ENCODE measurements at regions not wholly inside any gene's neighbourhood (a gene's known extent, or its start where the extent isn't known, plus 50 kb on each side); places are given as distances from the start of the nearest gene placed in this dataset.

DNA sequence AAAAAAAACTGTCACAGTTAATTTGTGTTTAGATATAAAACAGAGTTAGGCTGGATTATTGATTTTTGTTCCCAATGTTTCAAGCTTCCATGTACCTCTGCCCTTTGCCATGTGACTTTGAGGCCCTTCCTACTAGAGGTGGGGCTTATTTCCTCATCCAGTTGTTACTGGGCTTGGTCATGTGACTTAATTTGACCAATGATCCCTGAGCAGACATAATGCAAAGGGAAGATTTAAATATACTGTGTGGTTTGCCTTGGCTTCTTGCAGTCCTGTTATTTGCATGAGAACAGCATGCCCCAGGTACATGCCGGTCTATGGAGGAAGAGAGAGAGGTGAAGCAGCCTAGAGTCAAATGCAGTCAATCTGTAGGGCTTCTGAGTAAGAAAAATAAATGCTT lies 347.0 kb downstream of the MIAT start:
- intact Hi-C loops (cut with DNase I): no loop called here
- Histone ChIP-seq H3K27ac (no peak overlapping the region), H3K27me3 (peaks cover 11% of the 10 kb centered on the region), H3K36me3 (replicated peaks in 1 of 2) (no peaks in the 10 kb centered on the region), H3K9me3 (replicated peaks in 1 of 3) (no peaks in the 10 kb centered on the region), H3K4me3 (no peak overlapping the region), H3K4me1 (replicated peaks in 1 of 2) (no peaks in the 10 kb centered on the region)
- no peak for DNase-seq
- TF ChIP-seq POLR2A (IDR thresholded peaks at IDR 0.05): no peak
- TF ChIP-seq, protein P1, sequence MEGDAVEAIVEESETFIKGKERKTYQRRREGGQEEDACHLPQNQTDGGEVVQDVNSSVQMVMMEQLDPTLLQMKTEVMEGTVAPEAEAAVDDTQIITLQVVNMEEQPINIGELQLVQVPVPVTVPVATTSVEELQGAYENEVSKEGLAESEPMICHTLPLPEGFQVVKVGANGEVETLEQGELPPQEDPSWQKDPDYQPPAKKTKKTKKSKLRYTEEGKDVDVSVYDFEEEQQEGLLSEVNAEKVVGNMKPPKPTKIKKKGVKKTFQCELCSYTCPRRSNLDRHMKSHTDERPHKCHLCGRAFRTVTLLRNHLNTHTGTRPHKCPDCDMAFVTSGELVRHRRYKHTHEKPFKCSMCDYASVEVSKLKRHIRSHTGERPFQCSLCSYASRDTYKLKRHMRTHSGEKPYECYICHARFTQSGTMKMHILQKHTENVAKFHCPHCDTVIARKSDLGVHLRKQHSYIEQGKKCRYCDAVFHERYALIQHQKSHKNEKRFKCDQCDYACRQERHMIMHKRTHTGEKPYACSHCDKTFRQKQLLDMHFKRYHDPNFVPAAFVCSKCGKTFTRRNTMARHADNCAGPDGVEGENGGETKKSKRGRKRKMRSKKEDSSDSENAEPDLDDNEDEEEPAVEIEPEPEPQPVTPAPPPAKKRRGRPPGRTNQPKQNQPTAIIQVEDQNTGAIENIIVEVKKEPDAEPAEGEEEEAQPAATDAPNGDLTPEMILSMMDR (IDR thresholded peaks at IDR 0.05): no peak
- whole genome bisulfite sequencing, 4 donors: 44 to 68% (median 55%) methylated on average over 1 of the region's 1 CpG

DNA sequence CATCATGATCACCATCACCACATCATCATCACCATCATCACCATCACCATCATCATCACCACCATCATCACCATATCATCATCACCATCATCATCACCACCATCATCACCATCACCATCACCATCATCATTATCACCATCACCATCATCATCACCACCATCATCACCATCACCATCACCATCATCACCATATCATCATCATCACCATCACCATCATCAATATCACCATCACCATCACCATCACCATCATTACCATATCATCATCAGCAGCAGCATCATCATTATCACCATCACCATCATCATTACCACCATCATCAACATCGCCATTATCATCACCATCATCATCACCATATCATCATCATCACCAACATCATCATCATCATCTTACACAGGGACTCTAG lies 351.1 kb downstream of the MIAT start:
- H3K9me3 ChIP-seq (replicated peaks in 1 of 3): no peaks in the 10 kb centered on the region
- H3K27me3 ChIP-seq: peaks cover 11% of the 10 kb centered on the region
- no peak overlapping the region for H3K27ac ChIP-seq
- H3K4me1 ChIP-seq (replicated peaks in 1 of 2): no peaks in the 10 kb centered on the region
- intact Hi-C loops (cut with DNase I): no loop called here
- 79 to 91% (median 85%) methylated on average over 1 of the region's 1 CpG for WGBS, 4 donors
- H3K36me3 ChIP-seq (replicated peaks in 1 of 2): no peaks in the 10 kb centered on the region
- no peak for DNase-seq
- TF ChIP-seq, protein P1 (IDR thresholded peaks at IDR 0.05): no peak
- no peak for TF ChIP-seq POLR2A (IDR thresholded peaks at IDR 0.05)
- no peak overlapping the region for H3K4me3 ChIP-seq

DNA sequence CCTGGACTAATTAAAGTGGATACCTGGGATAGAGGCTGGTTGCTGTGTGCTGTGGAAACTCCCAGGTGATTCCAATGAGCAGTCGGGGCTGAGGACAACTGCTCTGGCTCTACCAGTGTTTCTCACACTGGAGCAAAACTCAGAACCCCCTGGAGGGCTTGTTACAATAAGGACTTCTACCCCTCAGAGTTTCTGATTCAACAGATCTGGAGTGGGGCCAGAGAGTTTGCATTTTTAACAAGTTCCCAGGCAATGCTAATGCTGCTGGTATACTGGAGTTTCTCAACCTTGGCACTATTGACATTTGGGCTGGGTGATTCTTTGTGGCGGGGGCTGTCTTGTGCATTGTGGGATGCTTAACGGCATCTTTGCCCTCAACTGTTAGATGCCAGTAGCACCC lies 353.7 kb downstream of the MIAT start:
- intact Hi-C loops (cut with DNase I): no loop called here
- TF ChIP-seq, protein P1 (IDR thresholded peaks at IDR 0.05): no peak
- no peak for TF ChIP-seq POLR2A (IDR thresholded peaks at IDR 0.05)
- Histone ChIP-seq H3K27ac (no peak overlapping the region), H3K4me1 (replicated peaks in 1 of 2) (no peaks in the 10 kb centered on the region), H3K4me3 (no peak overlapping the region), H3K27me3 (peaks cover 4% of the 10 kb centered on the region), H3K36me3 (replicated peaks in 1 of 2) (no peaks in the 10 kb centered on the region), H3K9me3 (replicated peaks in 1 of 3) (no peaks in the 10 kb centered on the region)
- no peak for DNase-seq
- 73 to 91% (median 82%) methylated on average over 2 to 3 of the region's 3 CpGs for WGBS, 4 donors

DNA sequence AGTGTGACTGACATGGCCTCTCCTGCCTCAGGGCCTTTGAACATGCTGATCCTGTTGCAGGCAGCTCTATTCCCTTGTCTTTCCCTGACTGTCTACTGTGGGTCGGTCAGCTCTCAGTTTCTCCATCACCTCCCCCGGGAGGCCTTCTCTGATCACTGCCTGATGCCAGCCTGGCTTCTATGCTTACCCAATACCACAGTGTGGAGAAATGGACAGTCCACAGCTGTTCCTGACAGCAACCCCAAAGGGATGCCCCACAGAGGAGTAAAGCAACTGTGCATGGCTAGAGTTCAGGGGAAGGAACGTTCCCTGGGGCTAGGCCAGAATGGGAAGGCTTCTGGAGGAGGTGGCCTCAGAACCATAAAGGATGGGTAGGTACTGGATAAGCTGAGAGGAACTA lies 354.3 kb downstream of the MIAT start:
- Histone ChIP-seq H3K27me3 (peaks cover 4% of the 10 kb centered on the region), H3K9me3 (replicated peaks in 1 of 3) (no peaks in the 10 kb centered on the region), H3K36me3 (replicated peaks in 1 of 2) (no peaks in the 10 kb centered on the region), H3K27ac (no peak overlapping the region), H3K4me3 (no peak overlapping the region), H3K4me1 (replicated peaks in 1 of 2) (no peaks in the 10 kb centered on the region)
- intact Hi-C loops (cut with DNase I): no loop called here
- TF ChIP-seq, protein P1 (IDR thresholded peaks at IDR 0.05): no peak
- no peak for TF ChIP-seq POLR2A (IDR thresholded peaks at IDR 0.05)
- no peak for DNase-seq
- WGBS, 4 donors: 65 to 81% (median 75%) methylated on average over 3 of the region's 3 CpGs

Data from adrenal gland (tissue), 9 donors.